ENCODE measurements at regions not wholly inside any gene's neighbourhood (a gene's known extent, or its start where the extent isn't known, plus 50 kb on each side); places are given as distances from the start of the nearest gene placed in this dataset.
"Not testable (repeated sequence)": the region's sequence is repeated elsewhere in the genome, so short reads cannot be mapped to it uniquely, and the experiment has no call there.

DNA sequence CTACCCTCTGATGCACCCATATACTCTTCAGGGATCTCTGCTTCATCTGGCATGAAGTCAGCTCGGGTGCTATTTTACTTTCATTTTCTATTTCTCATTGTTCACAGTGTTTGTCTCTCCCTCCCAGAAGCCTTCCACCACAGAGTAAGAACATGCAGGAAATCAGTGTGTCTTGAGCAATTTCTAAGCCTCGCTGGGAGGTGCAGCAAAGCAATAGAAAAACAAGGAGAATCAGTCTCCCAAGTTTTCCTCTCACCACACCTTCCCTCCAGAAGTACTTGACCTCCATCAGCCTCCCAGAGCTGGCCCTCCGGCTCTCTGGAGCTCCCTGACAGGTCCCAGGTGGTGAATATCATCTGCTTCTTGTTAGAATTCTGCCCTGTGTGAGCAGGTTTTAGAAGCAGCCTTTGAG lies 594.7 kb upstream of the CAMK1G start:
- no peak for DNase-seq
- H3K9ac ChIP-seq (ENCODE audit: extremely low read depth, low read length, poor library complexity, severe bottlenecking) = no peak overlapping the region
- H3K36me3 Mint-ChIP-seq (ENCODE audit: low read depth) = peaks cover 7% of the 10 kb centered on the region
- H3K4me1 ChIP-seq (ENCODE audit: control insufficient read depth, insufficient read depth, low read length) = peaks cover 4% of the 10 kb centered on the region
- no peak overlapping the region for H3K27ac ChIP-seq (ENCODE audit: low read depth, low read length)
- 92 to 100% methylated on average over 1 to 3 of the region's 3 CpGs for WGBS, 2 experiments (ENCODE audit: insufficient coverage in 1 of 2, insufficient read length in 1 of 2)
- H3K36me3 ChIP-seq (ENCODE audit: control insufficient read depth, insufficient read depth, low read length) = no peaks in the 10 kb centered on the region
- peaks cover 41% of the 10 kb centered on the region for H3K9me3 Mint-ChIP-seq
- H3K4me3 ChIP-seq (ENCODE audit: low read length) = no peak overlapping the region
- H3K27me3 ChIP-seq (ENCODE audit: control insufficient read depth, insufficient read depth, low read length, poor library complexity, severe bottlenecking) = no peaks in the 10 kb centered on the region
- H3K4me3 Mint-ChIP-seq = no peak overlapping the region
- peaks cover 24% of the 10 kb centered on the region for H3K9me3 ChIP-seq (ENCODE audit: control insufficient read depth, low read length)
- TF ChIP-seq, protein P1, sequence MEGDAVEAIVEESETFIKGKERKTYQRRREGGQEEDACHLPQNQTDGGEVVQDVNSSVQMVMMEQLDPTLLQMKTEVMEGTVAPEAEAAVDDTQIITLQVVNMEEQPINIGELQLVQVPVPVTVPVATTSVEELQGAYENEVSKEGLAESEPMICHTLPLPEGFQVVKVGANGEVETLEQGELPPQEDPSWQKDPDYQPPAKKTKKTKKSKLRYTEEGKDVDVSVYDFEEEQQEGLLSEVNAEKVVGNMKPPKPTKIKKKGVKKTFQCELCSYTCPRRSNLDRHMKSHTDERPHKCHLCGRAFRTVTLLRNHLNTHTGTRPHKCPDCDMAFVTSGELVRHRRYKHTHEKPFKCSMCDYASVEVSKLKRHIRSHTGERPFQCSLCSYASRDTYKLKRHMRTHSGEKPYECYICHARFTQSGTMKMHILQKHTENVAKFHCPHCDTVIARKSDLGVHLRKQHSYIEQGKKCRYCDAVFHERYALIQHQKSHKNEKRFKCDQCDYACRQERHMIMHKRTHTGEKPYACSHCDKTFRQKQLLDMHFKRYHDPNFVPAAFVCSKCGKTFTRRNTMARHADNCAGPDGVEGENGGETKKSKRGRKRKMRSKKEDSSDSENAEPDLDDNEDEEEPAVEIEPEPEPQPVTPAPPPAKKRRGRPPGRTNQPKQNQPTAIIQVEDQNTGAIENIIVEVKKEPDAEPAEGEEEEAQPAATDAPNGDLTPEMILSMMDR (conservative IDR thresholded peaks at IDR 0.05) = no peak
- no peak overlapping the region for H3K27ac Mint-ChIP-seq
- peaks cover 8% of the 10 kb centered on the region for H3K27me3 Mint-ChIP-seq (ENCODE audit: insufficient read depth)
- peaks cover 2% of the 10 kb centered on the region for H3K4me1 Mint-ChIP-seq

DNA sequence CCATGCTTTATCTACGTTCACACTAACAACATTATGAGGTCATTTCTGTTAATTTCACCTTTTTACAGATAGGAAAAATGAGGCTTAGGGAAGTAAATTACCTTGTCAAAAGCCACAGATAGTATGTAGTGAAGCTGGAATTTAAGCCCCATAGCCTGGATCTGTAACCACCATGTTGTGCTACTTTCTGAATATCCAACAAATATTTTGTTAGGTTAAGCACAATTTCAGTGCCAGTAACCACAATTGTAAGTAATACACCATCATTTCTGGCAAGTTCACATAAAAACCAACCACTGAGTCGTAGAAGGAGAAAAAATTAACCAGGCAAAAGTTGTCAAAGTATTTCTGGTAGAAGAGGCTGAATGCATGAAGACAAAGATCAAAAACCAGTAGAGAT lies 593.1 kb upstream of the CAMK1G start:
- peaks cover 2% of the 10 kb centered on the region for H3K4me1 Mint-ChIP-seq
- no peak for DNase-seq
- H3K9me3 ChIP-seq (ENCODE audit: control insufficient read depth, low read length) = peaks cover 24% of the 10 kb centered on the region
- H3K4me1 ChIP-seq (ENCODE audit: control insufficient read depth, insufficient read depth, low read length) = peaks cover 4% of the 10 kb centered on the region
- H3K27ac ChIP-seq (ENCODE audit: low read depth, low read length) = no peak overlapping the region
- H3K4me3 Mint-ChIP-seq = no peak overlapping the region
- H3K4me3 ChIP-seq (ENCODE audit: low read length) = no peak overlapping the region
- H3K9ac ChIP-seq (ENCODE audit: extremely low read depth, low read length, poor library complexity, severe bottlenecking) = no peak overlapping the region
- no peaks in the 10 kb centered on the region for H3K27me3 ChIP-seq (ENCODE audit: control insufficient read depth, insufficient read depth, low read length, poor library complexity, severe bottlenecking)
- H3K36me3 Mint-ChIP-seq (ENCODE audit: low read depth) = peaks cover 7% of the 10 kb centered on the region
- H3K36me3 ChIP-seq (ENCODE audit: control insufficient read depth, insufficient read depth, low read length) = no peaks in the 10 kb centered on the region
- WGBS, 2 experiments (ENCODE audit: insufficient coverage in 1 of 2, insufficient read length in 1 of 2) = 92% methylated on average over 1 of the region's 2 CpGs; no CpG with 5 or more reads in 1 of the 2 experiments
- peaks cover 44% of the 10 kb centered on the region for H3K9me3 Mint-ChIP-seq
- H3K27me3 Mint-ChIP-seq (ENCODE audit: insufficient read depth) = peaks cover 8% of the 10 kb centered on the region
- TF ChIP-seq, protein P1 (conservative IDR thresholded peaks at IDR 0.05) = no peak
- no peak overlapping the region for H3K27ac Mint-ChIP-seq

DNA sequence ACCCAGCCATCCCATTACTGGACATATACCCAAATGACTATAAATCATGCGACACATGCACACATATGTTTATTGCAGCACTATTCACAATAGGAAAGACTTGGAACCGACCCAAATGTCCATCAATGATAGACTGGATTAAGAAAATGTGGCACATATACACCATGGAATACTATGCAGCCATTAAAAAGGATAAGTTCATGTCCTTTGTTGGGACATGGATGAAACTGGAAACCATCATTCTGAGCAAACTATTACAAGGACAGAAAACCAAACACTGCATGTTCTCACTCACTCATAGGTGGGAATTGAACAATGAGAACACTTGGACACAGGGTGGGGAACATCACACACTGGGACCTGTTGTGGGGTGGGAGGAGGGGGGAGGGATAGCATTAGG lies 586.5 kb upstream of the CAMK1G start:
- H3K27ac ChIP-seq (ENCODE audit: low read depth, low read length); H3K27me3 ChIP-seq (ENCODE audit: control insufficient read depth, insufficient read depth, low read length, poor library complexity, severe bottlenecking); H3K27me3 Mint-ChIP-seq (ENCODE audit: insufficient read depth); H3K9ac ChIP-seq (ENCODE audit: extremely low read depth, low read length, poor library complexity, severe bottlenecking); H3K4me1 Mint-ChIP-seq; H3K36me3 Mint-ChIP-seq (ENCODE audit: low read depth); DNase-seq; H3K4me3 ChIP-seq (ENCODE audit: low read length); H3K36me3 ChIP-seq (ENCODE audit: control insufficient read depth, insufficient read depth, low read length); H3K9me3 ChIP-seq (ENCODE audit: control insufficient read depth, low read length); H3K27ac Mint-ChIP-seq; H3K4me1 ChIP-seq (ENCODE audit: control insufficient read depth, insufficient read depth, low read length); H3K4me3 Mint-ChIP-seq: not testable (repeated sequence)
- H3K9me3 Mint-ChIP-seq = peaks cover 38% of the 10 kb centered on the region
- WGBS, 2 experiments (ENCODE audit: insufficient coverage in 1 of 2, insufficient read length in 1 of 2) = 70 to 75% methylated on average over 2 of the region's 2 CpGs

DNA sequence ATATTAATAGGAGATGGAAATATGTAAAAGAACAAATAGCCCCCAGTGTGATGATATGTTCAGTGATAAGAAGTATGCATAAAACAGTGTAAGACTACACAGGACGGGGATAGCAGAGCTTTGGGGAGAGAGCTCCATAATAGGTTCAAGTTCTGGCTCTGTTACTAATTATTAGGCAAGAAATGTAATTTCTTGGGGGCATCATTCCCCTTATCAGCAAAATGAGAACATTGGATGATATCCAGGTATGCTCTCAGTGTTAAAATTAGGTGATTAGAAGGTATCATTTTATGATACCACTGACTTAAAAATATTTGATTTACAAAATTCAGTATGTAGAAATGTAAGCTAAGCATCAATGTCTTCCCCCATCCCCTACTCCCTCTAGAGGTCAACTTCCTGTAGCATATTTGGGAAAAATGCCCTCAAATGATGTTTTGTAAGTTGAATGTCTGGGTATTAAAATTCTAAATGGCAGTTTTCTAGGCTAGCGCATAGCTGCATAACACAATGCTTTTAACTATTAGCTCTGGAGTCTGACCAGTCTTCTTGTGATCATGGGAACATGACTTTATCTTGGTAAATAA lies 585.7 kb upstream of the CAMK1G start:
- 63 to 87% methylated on average over 2 of the region's 2 CpGs for WGBS, 2 experiments (ENCODE audit: insufficient coverage in 1 of 2, insufficient read length in 1 of 2)
- peaks cover 4% of the 10 kb centered on the region for H3K4me1 ChIP-seq (ENCODE audit: control insufficient read depth, insufficient read depth, low read length)
- Mint-ChIP-seq H3K27ac (no peak overlapping the region), H3K4me3 (no peak overlapping the region), H3K27me3 (ENCODE audit: insufficient read depth) (peaks cover 4% of the 10 kb centered on the region), H3K36me3 (ENCODE audit: low read depth) (no peaks in the 10 kb centered on the region), H3K4me1 (no peaks in the 10 kb centered on the region), H3K9me3 (peaks cover 31% of the 10 kb centered on the region)
- no peak overlapping the region for H3K9ac ChIP-seq (ENCODE audit: extremely low read depth, low read length, poor library complexity, severe bottlenecking)
- TF ChIP-seq, protein P1 (conservative IDR thresholded peaks at IDR 0.05) = peak; percentile 76
- no peak overlapping the region for H3K27ac ChIP-seq (ENCODE audit: low read depth, low read length)
- H3K4me3 ChIP-seq (ENCODE audit: low read length) = no peak overlapping the region
- H3K27me3 ChIP-seq (ENCODE audit: control insufficient read depth, insufficient read depth, low read length, poor library complexity, severe bottlenecking) = no peaks in the 10 kb centered on the region
- no peaks in the 10 kb centered on the region for H3K36me3 ChIP-seq (ENCODE audit: control insufficient read depth, insufficient read depth, low read length)
- H3K9me3 ChIP-seq (ENCODE audit: control insufficient read depth, low read length) = peaks cover 4% of the 10 kb centered on the region
- DNase-seq = no peak

All from endodermal cell (in vitro differentiated cells).